Myocyte (in vitro differentiated cells): ENCODE measurements at regions not wholly inside any gene's neighbourhood (a gene's known extent, or its start where the extent isn't known, plus 50 kb on each side); places are given as distances from the start of the nearest gene placed in this dataset.

Source experiments
- DNase-seq: peaks from one replicate; pipeline ENCODE4 v3.0.0-alpha.2; 2012; ENCODE audit warnings: low read depth

DNA sequence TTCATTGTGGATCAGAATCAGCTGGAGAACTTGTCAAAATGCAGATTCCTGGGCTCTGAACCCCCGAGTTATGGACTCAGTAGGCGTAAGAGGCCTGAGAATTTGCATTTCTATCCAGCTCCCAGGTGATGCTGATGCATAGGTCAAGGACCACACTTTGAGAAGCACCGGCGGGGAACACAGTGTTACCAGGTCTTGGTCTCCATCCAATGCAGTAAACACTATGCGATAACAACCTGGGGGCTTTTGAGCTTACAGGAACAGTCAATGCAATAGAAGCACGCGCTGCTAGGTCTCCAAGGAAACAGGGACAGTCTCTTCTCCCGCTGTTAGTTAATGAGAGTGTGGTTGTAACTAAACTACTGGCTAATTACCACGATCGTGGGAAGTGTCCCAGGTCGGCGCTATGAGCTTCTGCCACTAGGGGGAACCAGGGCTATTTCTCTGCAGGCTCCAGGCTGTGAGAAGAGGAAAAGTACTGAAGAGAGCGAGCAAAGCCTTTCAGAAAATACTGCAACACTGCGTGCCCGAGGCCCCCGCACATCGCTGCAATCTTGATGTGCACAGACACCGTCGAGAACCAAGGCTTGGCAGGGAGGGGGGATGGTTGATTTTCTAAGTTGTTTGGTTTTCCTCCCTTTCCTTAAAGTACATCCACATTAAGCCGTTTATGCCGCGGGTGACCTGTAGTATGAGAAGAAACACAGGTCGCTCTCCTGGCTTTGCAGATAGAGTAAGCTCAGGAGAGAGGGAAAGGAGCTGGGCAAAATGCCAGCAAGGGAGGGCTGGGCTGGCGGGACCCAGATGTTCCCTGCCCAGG is 52.0 kb upstream of the KCNA1 start:
- DNase-seq = peak; percentile 77

- DNase-seq = peak; percentile 44
Measured at GRCh38 chr12:4858386-4858785, 51.3 kb upstream of the KCNA1 start.

DNA sequence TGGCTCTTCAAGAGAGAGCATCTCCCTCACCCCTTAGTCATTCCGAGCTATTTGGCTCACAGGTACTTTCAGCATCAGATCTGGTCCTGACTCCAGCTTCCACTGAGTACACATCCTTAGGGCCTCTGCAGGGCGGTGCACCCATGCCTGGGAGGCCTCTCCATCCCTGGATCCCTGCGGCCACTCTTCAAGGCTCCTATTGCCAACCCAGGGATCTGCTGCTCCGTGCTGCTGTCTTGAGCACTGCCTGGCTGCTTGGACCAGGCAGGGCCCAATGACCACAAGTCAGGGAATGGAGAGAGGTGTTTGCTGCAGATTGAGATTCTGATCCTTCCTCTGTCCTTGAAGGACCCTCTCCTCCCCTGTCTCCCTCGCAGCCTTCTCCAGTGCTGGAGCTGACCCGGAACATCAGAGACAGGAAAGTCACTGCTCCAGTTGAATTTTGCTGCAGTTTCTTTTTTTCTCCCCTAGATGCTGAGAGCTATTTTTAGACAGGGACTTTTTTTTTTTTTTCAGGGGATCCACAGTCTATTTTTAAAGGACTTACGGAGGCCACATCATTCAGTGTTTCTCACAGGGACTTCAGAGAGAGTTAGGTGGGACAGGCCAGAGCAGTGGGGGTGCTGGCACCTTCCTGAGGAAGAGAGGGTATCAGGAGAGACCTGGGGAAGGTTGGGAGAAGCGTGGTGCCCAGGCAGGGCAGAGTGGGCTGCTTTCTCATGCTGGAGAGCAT is 50.1 kb upstream of the KCNA1 start:
- DNase-seq = peak; percentile 6
